Fibroblast of skin of scalp (primary cell): ENCODE measurements at regions not wholly inside any gene's neighbourhood (a gene's known extent, or its start where the extent isn't known, plus 50 kb on each side); places are given as distances from the start of the nearest gene placed in this dataset.
"Not testable (repeated sequence)": the region's sequence is repeated elsewhere in the genome, so short reads cannot be mapped to it uniquely, and the experiment has no call there.

ENCODE experiments used
- DNase-seq: peaks from one replicate; pipeline ENCODE4 v3.0.0-alpha.2; 2013

- DNase-seq = no peak
Observed at GRCh38 chr3:68676136-68676535, 256.2 kb downstream of the TAFA4 start.

DNA sequence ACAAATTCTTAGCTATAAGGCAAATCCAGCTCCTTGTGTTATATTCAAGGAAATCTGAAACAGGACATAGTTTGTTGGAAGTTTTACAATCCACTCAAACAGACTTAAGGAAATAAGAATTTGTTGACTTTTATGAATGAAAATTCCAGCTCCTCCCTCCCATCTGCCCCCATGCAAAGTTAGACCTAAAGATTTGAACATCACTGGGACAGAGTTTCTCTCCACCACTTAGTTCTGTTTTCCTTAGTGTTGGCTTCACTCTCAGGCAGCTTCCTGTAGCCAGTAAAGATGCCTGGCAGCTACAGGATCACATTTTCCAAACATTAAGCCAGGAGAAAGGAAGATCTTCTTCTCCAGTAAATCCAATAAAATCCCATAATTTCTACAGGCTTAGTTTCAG, 265.0 kb downstream of the TAFA4 start:
- DNase-seq = no peak

DNA sequence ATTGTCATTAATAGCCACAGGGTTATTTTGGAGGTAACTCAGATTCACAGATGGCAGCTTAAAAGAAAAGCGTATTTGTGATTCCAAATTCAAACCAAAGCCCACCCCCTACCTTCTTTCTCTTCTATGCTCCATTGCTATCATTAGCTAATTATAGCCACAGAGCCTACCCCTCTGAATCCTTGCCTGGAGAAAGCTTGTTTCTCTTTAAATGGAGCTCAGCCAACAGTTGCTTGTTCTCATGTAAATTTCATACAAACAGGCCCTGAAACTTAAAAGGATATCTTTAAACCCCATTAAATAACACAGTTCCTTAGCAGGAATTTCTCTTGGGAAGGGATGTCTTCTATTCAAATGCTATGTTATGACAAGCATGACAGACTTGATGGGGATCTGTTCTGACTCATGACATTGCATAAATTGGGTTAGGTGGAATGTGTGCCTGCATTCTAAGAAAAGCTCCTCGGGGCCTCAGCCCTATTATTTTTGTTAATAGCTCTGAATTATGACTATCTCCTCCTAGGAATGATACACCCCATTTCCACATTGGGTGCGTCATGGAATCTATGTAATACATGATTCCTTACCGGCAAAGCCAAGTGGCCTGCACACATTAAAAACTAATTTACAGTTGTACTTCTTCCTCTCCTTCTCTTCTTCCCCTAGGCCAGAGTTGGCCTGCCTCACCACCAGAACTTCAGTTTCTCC, 265.8 kb downstream of the TAFA4 start:
- DNase-seq = peak; percentile 50

- no peak for DNase-seq
Observed at GRCh38 chr3:68664276-68664675, 268.1 kb downstream of the TAFA4 start.

- no peak for DNase-seq
Observed at GRCh38 chr3:68662176-68662575, 270.2 kb downstream of the TAFA4 start.

- not testable (repeated sequence) for DNase-seq
Observed at GRCh38 chr3:68650657-68651056, 281.7 kb downstream of the TAFA4 start.

GRCh38 chr3:68648494-68648893, 283.9 kb downstream of the TAFA4 start:
- no peak for DNase-seq

DNA sequence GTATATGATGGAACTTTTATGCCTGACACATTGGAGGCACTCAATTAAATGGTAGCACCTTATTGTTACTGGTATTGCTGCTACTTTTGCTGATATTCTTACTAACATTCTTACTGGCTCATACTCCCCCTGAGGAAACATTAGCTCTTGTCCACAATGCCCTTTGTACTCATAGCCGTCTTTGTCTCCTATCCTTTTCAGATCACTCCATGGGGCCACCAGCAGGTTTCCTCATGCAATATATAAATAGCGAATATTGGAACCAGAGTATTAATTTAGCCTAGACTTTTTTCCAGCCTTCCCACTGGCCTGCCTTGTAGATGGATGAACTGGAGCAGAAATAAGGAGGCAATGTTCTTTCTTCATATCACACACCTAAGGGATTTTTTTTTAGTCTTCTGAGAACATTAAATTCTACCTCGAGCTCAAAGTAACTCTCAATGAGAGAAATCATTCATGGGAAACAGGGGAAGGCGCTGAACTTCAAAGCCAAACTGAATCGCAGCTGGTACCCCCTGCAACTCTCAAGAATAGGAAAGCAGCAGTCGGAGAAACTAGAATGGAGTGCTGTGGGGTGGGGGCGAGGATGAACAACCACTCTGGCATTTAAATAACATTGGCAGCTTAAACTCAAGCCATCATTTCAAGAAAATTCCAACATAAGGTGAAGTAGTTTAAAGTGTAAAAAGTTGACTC, 300.3 kb downstream of the TAFA4 start:
- DNase-seq = no peak

GRCh38 chr3:68620211-68620610, 312.1 kb downstream of the TAFA4 start:
- DNase-seq = no peak

DNA sequence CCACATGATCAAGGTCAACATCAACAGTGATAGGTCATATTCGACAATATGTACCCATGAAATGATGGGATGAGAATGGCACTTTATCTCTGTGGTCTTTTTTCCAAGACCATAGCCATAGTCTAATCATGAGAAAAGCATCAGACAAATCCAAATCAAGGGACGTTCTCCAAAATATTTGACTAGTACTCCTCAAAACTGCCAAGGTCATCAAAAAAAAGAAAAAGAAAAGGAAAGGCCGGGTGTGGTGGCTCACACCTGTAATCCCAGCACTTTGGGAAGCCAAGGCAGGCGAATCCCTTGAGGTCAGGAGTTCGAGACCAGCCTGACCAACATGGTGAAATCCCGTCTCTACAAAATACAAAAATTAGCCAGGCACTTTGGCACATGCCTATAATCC, 318.3 kb downstream of the TAFA4 start:
- DNase-seq = no peak

GRCh38 chr3:68571321-68571720, 361.0 kb downstream of the TAFA4 start:
- no peak for DNase-seq

- no peak for DNase-seq
Observed at GRCh38 chr3:68560728-68561127, 371.6 kb downstream of the TAFA4 start.

DNA sequence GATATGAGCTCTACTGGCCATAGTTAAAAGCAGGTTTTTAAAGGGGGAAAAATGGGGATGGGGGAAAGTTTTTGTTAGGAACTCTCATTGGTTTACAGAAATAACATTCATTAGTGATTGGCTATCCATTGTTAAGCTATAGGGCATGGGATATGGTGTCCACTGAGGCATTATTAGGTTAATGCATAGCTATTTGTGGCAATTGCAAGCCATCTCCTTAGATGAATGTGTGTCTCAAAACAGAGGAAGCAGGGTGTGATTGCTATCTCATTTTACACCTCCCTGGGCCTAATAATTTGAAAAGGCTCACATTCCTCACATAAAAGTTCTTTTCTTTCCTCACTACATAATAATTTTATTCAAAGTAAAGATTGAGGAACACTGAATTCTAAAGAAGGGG, 396.6 kb downstream of the TAFA4 start:
- no peak for DNase-seq

- no peak for DNase-seq
Observed at GRCh38 chr3:68523330-68523729, 409.0 kb downstream of the TAFA4 start.

- DNase-seq = no peak
Observed at GRCh38 chr3:68515237-68515636, 417.1 kb downstream of the TAFA4 start.

- no peak for DNase-seq
Observed at GRCh38 chr3:68504201-68504600, 428.1 kb downstream of the TAFA4 start.

DNA sequence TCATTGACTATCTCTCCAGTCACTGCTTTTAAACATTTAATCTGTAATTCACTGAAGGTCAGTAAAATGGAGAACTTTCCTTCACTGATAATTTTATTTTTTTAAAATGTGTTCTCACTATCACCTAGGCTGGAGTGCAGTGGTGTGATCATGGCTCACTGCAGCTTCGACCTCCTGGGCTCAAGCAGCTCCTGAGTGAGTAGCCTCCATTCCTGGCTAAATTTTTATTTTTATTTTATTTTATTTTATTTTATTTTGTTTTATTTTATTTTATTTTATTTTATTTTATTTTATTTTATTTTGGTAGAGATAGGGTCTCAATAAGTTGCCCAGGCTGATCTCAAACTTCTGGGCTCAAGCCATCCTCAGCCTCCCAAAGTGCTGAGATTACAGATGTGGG, 446.5 kb downstream of the TAFA4 start:
- DNase-seq = not testable (repeated sequence)

GRCh38 chr3:68485051-68485450, 447.3 kb downstream of the TAFA4 start:
- no peak for DNase-seq

DNA sequence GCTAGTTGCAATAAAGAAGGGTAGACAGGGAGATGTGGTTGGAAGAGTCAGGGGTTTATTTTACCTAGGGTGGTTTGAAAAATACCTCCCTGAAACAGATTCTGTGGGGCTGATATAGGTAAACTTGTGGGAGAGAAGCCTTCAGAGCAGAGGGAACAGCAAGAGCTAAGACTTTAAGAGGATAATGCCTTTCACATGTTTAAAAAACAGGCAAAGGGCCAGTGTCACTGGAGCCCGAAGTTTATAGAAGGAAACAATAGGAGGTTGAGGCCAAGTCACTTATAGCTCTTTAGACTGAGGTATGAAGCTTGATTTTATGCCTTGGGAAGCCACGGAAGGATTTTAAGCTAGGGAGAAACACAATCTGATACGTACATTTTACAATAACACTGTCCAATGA, 448.7 kb downstream of the TAFA4 start:
- no peak for DNase-seq

DNA sequence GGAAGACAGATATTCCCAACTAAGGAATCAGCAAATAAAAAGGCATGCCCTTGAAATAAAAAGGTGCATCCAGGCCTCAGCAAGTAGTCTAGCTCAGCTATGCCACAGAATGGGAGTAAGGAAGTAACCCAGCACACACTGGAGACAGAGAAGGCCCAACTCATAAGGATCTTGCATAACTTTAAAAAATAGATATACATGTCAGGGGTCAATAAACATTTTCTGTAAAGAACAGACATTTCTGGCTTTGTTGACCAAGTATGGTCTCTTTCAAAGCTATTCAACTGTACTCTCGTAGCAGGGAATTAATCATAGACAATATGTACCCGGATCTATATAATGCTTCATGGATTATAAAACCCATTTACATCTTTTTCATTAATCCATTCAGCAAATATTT, 449.3 kb downstream of the TAFA4 start:
- no peak for DNase-seq

- DNase-seq = no peak
Observed at GRCh38 chr3:68482565-68482964, 449.8 kb downstream of the TAFA4 start.

DNA sequence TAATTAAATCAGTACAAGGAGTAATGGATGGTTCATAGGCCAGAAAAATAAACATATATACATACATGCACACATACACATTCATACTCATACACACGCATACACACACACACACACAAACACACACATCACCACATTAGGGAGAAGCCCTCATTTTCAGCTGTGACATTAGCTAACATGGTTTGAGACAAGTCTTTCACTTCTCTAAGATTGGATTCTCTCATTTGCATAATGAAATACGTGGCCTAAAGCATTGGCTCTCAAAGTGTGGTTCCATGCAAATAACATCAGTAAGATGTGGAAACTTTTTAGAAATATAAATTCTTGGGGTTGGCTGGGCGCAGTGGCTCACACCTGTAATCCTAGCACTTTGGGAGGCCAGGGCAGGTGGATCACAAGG, 452.6 kb downstream of the TAFA4 start:
- no peak for DNase-seq

DNA sequence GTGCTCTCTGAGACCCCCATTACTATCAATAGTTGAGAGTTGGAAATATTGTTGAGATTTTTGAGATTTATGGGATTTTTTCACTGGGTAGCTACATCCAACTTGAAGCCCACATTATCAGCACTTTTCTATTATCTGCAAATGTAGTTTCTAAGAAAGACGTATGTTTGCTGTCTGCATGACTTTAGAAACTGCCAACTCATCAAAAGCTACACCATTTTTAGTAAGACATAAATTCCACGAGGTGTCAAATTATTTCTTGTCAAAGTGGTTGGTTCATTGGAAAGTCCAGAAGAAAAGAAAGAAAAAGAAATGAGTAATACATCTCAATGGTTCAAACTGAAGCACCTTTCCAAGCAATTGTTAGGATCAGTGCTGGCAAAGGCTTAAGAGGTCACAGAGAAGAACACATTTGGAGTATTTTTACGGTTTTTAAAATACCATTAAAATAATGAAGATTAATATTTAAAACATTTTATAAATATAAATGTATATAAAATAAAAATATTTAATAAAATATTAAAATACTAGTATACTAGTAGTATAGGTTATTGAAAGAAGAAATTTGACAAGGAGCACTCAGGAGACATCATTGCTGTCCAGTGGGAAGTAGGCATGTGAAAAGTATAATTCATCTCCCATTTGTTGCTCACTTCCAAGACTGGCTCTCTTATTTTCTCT, 463.5 kb downstream of the TAFA4 start:
- DNase-seq = no peak

- no peak for DNase-seq
Observed at GRCh38 chr3:68467465-68467864, 464.9 kb downstream of the TAFA4 start.
